Activated naive CD8-positive, alpha-beta T cell treated with anti-CD3 and anti-CD28 coated beads, Interleukin-2, amount 10 ng/mL, durations not matched to agents 7 days and 5 days (primary cell): ENCODE measurements at regions not wholly inside any gene's neighbourhood (a gene's known extent, or its start where the extent isn't known, plus 50 kb on each side); places are given as distances from the start of the nearest gene placed in this dataset.

ENCODE experiments used
- ATAC-seq: fragments of 150-1000 bp; cut with Tn5 transposase; one replicate; pipeline ENCODE4 v1.10.0; 2021; ENCODE audit warnings: low read depth, moderate library complexity
- POLR2A ChIA-PET: fragments of 350-600 bp; sonication (Branson Sonifier 250); formaldehyde crosslinking; loops from one replicate; lab custom pipeline; 2021; ENCODE audit warnings: antibody characterized with exemption; lab: Charles Lee
- DNase-seq: peaks from one replicate; pipeline ENCODE4 v3.0.0; 2021
- H3K27ac Mint-ChIP-seq: one replicate; pipeline ENCODE4 v1.8.0; 2022; ENCODE audit warnings: mild to moderate bottlenecking, mixed read lengths
- H3K27me3 Mint-ChIP-seq: one replicate; pipeline ENCODE4 v1.8.0; 2022; ENCODE audit warnings: mild to moderate bottlenecking, moderate library complexity, mixed read lengths
- H3K36me3 Mint-ChIP-seq: one replicate; pipeline ENCODE4 v1.8.0; 2021; ENCODE audit warnings: mild to moderate bottlenecking, mixed read lengths
- H3K4me1 Mint-ChIP-seq: one replicate; pipeline ENCODE4 v1.8.0; 2021; ENCODE audit warnings: mixed read lengths
- H3K4me3 Mint-ChIP-seq: one replicate; pipeline ENCODE4 v1.8.0; 2022; ENCODE audit warnings: mild to moderate bottlenecking, moderate library complexity, mixed read lengths
- H3K9me3 Mint-ChIP-seq: one replicate; pipeline ENCODE4 v1.8.0; 2021; ENCODE audit warnings: mixed read lengths

DNA sequence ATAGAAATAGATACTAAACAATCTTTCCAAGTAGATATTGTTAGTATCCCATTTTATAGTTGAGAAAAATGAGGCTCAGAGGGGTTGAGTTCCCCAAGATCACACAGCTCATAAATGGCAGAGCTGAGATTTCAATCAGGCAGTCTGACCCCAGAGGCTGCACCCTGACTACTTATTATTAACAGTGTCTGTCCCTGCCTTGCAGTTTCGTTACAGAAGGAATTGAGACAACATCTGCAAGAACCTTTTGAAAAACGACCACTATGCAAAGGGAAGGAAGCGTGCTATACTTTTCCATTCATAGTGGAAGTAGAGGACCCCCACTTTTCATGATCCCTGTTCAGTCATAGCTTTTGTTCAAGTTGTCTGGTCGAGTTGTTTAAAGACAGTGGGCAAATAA is 53.2 kb upstream of the SEC11C start:
- POLR2A ChIA-PET: no interaction called here
- H3K27me3 Mint-ChIP-seq: peaks cover 16% of the 10 kb centered on the region
- no peak overlapping the region for H3K27ac Mint-ChIP-seq
- ATAC-seq: no peak
- H3K4me3 Mint-ChIP-seq: no peak overlapping the region
- no peak for DNase-seq
- H3K4me1 Mint-ChIP-seq: peaks cover 4% of the 10 kb centered on the region
- no peaks in the 10 kb centered on the region for H3K36me3 Mint-ChIP-seq
- H3K9me3 Mint-ChIP-seq: no peaks in the 10 kb centered on the region

DNA sequence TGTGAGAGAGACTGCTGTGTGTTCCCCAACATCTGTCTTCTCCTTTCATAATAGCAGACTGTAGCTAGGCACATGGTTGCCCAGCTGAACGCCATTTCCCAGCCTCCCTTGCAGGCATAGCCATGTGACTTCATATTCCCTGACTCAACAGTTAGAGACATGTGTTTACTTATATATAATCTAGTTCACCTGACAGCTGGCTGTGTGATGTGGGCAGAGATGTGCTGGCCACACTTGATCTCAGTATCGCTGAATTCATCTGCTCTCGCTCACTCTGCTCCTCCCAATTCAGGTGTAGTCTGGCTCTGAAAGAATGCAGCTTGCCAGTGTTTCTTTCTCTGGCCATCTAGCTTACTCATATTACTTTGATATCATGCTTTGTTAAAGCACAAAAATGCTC is 52.3 kb upstream of the SEC11C start:
- DNase-seq: no peak
- Mint-ChIP-seq H3K36me3 (no peaks in the 10 kb centered on the region), H3K27me3 (peaks cover 21% of the 10 kb centered on the region), H3K9me3 (no peaks in the 10 kb centered on the region), H3K27ac (no peak overlapping the region), H3K4me3 (no peak overlapping the region), H3K4me1 (peaks cover 4% of the 10 kb centered on the region)
- POLR2A ChIA-PET: no interaction called here
- ATAC-seq: no peak
